GM19328 (cell line): ENCODE measurements at regions not wholly inside any gene's neighbourhood (a gene's known extent, or its start where the extent isn't known, plus 50 kb on each side); places are given as distances from the start of the nearest gene placed in this dataset.
A peak's percentile ranks its signal among the peaks of the same experiment; 100 is the strongest.

Experiments used
- ATAC-seq: cut with Tn5 transposase; IDR thresholded peaks from one replicate; pipeline ENCODE4 v1.9.1; 2021; ENCODE audit warnings: mild to moderate bottlenecking, moderate library complexity; ENCODE audit not compliant: unreplicated experiment

DNA sequence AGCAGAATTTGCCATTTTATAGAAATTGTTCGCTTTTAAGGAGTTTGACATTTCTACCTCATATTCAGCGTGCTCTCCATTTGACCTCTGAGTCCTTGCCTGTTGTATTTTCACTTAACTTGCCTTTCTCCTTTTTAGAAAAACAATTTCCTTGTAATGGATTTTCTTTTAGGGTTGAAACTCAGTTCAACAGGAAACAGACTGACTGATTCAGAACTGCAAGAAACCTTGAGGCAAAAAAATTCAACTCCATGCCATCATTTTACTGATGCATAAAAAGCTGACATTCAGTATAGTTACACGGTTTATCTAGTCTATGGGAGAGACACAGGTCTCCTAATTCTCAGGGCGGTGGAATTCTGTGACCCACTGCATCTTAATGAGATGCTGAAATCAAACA lies 59.8 kb downstream of the MRPS30 start:
- no peak for ATAC-seq

DNA sequence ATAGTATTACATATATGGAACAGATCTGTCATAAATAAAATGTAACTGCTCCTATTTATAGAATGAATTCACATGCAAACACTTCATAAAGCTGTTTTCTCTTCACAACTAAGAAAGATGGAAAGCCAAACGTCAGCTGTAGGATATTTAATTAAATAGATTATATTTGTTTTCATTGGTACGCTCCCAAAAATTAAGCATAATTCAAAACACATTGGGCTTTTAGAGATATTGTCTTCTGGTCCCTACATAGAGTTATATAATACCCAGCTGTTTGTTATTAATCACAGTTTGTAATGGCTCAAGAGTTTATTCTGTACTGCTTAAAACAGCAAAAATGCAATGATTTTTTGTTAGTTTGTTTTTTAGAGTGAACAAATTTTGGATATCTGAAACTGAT lies 61.2 kb downstream of the MRPS30 start:
- no peak for ATAC-seq

GRCh38 chr5:44870430-44870829 lies 61.7 kb downstream of the MRPS30 start:
- ATAC-seq: no peak

GRCh38 chr5:44871401-44871800 lies 62.7 kb downstream of the MRPS30 start:
- no peak for ATAC-seq

DNA sequence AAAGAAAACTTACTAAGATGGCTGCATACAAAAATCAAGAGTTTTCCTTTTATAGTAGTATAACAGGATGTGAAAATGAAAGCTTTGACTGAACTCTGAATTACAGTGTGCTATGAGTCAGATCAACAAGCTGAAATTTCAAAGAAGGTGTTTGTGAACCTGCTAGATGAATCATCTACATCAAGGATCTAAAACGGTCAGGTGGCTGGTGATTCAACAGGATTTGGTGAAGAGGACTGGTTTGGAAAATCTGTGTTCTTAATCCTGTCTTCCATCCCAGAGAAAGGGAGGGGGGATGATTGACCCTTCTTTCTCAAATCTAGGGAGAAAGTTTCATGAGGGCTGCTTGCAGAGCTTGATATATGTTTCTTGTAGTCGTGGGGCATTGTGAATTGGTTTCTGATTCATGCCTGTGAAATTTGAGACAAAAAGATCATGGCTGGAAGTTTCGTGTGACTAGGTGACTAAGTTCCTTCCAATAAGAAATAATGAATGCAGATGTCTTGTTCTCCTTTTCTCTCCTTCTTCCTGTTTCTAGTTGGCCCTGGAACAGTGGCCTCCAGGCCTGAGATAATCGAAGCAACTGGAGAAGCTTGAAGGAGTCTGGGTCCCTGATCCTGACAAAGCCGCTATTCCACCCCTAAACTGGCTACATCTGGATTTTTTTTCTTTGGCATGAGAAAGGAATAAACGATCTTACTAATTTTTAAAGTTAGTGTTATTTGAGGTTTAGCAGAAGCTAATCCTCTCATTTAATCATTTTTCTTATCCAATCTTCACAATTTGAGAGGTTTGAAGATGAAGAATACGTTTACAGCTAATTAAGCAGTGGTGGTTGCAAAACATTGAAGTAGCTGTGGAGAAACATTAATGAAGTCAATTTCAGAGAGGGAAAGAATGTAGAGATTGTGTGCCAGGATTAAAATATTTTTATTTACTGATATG lies 67.2 kb downstream of the MRPS30 start:
- peak; percentile 99 for ATAC-seq

- no peak for ATAC-seq
These were observed 72.5 kb downstream of the MRPS30 start for GRCh38 chr5:44881266-44881665.

DNA sequence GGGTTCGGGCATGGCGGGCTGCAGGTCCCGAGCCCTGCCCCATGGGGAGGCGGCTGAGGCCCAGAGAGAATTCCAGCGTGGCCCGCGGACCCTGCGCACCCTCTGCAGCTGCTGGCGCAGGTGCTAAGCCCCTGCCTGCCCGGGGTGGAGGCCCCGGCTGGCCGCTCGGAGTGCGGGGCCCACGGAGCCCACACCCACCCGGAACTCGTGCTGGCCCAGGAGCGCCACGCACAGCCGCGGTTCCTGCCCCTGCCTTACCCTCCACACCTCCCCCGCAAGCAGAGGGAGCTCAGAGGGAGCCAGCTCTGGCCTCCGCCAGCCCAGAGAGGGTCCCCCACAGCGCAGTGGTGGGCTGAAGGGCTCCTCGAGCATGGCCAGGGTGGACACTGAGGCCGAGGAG lies 75.3 kb downstream of the MRPS30 start:
- ATAC-seq: no peak

DNA sequence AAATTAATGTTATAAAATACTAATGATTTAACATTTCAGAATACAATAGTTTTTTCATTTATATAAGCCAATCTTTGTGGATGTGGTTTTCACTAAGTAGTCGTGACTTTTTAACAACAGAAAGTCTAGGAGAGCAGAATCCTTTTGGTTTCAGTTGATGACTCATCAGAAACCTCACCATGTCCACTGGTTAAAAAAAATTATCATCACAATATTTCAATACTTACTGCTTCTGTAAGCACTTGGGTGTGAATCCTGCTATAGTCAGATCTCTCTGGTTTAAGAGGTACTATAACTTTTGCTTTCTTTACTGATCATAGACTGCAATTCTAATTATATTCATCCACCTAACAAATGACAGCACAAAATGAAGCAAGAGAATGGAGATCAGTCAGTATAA lies 77.2 kb downstream of the MRPS30 start:
- peak; percentile 86 for ATAC-seq

- ATAC-seq: no peak
These were observed 79.0 kb downstream of the MRPS30 start for GRCh38 chr5:44887722-44888121.

DNA sequence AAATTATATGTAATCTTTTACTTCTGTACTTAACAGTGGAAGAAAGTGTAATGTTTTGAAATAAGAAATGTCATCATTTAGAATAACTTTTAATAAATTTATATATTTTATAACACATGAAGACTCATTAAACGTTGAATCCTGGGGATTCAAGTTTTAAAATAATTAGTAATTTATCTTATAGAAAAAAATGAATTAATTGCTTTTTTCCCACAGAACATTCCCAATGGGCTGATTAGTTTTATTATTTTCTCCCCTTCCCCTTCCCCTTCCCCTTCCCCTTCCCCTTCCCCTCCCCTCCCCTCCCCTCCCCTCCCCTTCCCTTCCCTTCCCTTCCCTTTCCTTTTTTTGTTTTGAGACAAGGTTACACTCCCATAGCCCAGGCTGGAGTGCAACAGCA lies 79.7 kb downstream of the MRPS30 start:
- no peak for ATAC-seq

DNA sequence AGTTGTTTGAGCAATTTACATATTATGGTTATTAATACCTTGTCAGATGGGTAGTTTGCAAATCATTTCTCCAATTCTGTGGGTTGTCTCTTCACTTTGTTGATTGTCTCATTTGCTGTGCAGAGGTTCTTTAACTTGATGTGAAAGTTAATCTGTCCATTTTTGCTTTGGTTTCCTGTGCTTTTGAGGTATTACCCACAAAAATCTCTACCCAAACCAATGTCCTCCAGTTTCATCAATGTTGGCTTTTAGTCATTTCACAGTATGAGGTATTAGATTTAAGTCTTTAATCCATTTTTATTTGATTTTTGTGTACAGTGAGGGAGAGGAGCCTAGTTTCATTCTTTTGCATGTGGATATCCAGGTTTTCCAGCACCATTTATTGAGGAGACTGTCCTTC lies 82.4 kb downstream of the MRPS30 start:
- no peak for ATAC-seq

GRCh38 chr5:44900273-44900954 lies 91.7 kb downstream of the MRPS30 start:
- ATAC-seq: no peak

DNA sequence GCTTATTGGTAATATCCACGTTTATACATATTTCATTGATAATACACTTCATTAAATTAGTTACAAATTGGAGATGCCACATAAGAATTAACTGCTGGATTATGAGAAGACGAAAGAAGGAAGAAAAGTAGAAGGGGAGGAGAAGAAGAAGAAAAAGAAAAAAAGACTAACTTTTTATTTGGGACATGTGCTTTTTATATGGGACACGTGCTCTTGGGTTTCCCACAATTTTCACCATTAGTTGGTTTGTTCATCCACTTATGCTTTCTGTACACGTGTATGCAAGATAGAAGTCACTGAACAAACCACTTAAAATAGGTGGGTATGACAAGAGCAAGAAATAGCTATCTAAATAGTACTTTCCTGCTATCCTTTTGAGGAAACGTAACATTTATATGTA lies 98.6 kb downstream of the MRPS30 start:
- no peak for ATAC-seq

DNA sequence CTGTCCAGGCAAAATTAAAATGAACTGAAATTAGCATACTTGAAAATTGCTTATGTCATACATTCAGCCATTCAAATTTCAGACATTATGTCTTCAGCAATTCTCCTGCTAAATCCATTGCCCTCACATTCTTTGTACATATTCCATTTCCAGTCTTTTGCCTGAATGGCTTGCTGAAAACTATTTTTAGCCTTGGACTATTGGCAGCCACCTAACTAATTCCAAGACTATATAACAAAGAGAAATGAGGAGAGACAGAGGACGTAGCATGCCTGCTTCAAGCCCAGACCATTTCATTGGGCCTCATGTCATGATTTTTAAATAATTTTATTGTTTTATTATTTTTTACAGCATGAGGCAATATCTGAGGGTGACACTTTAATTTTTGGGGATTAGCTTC lies 100.3 kb downstream of the MRPS30 start:
- no peak for ATAC-seq

DNA sequence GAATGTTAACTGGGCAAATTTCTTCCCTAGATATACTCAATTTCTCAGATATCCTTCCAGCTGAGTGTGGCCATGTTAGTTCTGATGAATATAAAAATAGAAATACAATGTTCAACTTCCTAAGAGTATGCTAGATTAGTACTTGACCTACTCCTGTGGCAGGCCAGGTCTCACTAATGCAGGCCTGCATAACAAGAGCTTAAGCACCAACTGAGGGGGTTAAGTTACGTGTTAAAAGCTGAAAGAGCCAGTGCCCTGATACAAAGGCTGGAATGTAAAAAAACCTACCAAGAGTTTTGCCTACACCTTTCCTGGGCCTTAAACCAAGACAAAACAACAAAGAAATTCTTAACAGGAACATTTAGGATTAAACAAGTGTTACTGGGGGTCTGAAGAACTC lies 102.8 kb downstream of the MRPS30 start:
- ATAC-seq: no peak

GRCh38 chr5:44914221-44914620 lies 105.5 kb downstream of the MRPS30 start:
- no peak for ATAC-seq

- ATAC-seq: no peak
These were observed 110.8 kb downstream of the MRPS30 start for GRCh38 chr5:44919560-44919959.

DNA sequence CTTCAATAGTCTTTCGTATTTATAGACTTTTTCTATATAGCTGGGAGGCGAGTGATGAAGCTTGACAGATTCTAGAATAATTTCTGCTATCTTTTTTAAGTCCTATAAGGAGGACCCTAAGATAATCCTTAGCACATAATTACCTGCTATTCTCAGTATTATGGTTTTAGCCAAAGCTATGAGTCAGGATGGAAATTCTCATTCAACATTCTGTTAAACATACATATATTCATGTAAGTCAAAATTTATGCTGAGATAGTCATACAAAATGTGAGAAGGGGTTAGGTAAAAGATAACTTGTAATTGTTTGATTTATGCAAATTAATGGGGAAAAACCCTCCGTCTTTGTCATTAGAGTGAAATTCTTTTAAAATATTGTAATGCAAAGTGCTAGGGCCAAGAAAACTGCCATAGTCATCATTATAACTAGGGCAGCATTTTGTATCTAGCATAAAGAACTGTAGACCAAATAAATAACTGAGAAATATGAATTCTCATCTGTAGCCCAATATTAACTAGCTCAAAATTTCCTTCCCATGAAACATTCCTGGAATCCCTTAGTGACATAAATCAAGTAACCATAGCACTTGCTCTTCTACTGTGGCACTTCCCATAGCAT lies 118.5 kb downstream of the MRPS30 start:
- ATAC-seq: no peak

DNA sequence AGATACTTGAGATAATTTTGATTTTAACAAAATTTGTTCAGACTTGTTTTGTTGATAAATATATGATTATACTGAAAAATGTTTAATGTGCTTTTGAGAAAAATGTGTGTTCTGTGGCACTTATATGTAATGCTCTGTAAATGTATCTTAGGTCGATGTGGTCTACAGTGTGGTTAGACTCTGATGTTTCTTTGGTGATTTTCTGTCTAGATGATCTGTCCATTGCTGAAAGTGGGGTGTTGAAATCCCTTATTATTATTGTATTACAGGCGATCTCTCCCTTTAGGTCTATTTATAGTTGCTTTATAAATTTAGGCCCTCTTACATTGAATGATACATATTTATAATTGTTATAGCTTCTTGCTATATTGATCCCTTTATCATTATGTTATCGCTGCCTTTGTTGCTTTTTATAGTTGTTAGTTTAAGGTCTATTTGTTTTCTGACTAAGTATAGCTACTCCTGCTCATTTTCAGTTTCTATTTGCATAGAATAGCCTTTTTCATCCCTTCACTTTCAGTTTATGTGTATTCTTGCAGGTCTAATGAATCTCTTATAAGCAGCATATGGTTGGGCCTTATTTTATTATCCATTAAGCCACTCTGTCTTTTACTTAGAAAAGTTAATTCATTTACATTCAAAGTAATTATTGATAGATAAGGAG lies 124.3 kb downstream of the MRPS30 start:
- peak; percentile 92 for ATAC-seq

GRCh38 chr5:44933686-44934085 lies 124.9 kb downstream of the MRPS30 start:
- no peak for ATAC-seq

DNA sequence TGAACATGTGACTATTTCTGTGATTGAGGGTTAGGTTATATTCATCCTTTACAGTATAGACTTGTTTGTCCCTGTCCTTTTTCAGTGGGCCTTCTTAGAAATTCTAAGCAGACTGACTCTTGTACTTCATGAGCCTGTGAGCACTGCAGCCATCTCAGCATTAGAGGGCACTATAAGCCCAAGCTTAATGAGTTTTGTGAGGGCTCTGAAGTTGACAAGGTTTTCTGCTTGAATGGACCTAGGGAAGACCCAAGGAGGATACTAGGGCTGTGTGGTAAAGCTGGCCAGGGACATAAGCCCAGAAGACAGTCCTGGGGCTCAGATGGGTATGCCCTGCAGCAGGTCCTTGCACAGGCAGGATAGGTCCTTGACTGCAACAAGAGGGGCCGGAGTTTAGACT lies 126.5 kb downstream of the MRPS30 start:
- no peak for ATAC-seq
